ENCODE measurements at regions not wholly inside any gene's neighbourhood (a gene's known extent, or its start where the extent isn't known, plus 50 kb on each side); places are given as distances from the start of the nearest gene placed in this dataset.

- DNase-seq, result no peak
Measured at GRCh38 chr16:5379954-5380353, 282.4 kb upstream of the EEF2KMT start.

- no peak for DNase-seq
Measured at GRCh38 chr16:5378531-5378930, 280.9 kb upstream of the EEF2KMT start.

DNA sequence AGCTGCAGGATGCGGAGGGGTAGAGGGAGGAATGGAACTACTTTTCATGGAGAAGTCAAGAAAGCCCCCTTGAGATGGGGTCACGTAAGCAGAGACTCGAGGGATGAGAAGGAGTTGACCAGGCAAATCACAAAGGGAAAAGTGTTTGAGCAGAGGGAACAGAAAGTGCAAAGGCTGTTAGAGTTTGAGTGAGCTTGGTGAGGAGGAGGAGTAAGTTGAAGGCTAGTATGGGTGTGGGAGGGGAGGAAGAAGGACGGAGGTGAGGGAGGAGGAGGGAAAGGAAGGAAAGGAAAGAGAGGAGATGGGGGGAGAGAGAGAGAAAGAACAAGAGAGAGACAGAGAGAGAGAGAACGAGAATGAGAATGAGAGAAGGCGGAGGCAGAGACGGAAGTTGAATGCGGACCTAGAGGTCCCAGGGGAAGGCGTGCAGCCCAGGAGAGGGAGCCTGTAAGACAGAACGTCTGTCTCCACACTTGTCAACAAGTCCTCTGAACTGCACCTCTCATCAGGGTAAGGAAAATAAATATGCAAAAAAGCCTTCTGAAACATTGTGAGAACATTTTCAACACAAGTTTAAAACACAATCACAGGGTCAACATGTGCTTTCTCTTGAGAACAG lies 279.8 kb upstream of the EEF2KMT start:
- DNase-seq, result no peak

DNA sequence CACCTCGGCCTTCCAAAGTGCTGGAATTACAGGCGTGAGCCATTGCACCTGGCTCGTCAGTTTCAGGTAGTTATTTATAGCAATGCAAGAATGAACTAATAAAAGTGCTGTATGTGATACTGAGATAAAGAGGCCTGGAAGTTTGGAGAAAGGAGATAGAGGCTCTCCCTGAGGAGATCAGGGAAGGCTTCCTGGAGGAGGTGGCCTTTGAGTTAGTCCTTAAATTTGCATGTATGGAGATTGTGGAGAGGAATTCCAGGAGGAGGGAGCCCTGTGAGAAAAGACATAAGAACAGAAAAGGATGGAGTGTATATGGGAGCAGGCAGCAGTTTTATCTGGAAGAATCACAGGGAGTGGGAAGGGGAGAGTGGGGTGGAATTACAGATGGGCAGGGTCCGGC lies 276.6 kb upstream of the EEF2KMT start:
- no peak for DNase-seq

GRCh38 chr16:5367951-5368350 lies 270.4 kb upstream of the EEF2KMT start:
- DNase-seq, result no peak

- DNase-seq, result no peak
Measured at GRCh38 chr16:5366126-5366525, 268.5 kb upstream of the EEF2KMT start.

DNA sequence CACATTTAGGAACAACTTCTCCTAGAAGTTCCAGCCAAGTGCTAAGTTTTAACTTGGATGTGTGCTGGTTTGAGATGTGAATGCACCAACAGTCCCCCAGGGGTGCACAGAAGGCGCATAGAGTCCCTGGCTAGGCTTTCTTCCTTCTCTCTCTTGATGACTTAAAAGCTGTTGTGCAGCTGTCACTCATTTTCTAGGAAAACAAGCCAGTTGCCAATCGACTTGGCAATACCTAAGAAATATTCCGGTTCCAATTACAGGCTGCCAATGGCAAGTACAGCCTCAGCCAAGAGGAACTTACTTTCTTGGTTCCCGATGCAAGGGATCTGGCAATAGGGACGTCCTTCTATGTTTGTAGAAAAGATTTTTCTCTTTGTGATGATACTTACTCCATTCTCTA lies 266.6 kb upstream of the EEF2KMT start:
- no peak for DNase-seq

GRCh38 chr16:5361322-5361721 lies 263.7 kb upstream of the EEF2KMT start:
- no peak for DNase-seq

DNA sequence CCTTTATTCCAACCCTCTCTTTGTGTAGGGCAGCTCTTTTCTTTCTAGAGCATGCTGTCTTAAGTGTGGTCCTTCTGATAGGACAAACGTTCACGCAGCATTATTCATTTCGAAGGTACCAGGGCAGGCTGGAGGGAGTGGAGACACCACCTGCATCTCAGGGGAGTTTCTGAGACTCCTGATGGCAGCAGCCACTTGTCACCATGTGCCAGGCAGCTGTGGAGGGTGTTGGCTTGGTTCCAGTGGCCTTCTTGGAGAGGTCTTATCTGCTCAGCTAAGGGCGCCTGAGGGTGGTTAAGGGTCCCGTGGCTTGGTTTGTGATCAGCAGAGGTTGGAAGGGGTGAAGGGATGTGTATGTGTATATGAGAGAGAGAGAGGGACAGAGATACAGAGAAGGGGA lies 257.1 kb upstream of the EEF2KMT start:
- DNase-seq, result no peak

DNA sequence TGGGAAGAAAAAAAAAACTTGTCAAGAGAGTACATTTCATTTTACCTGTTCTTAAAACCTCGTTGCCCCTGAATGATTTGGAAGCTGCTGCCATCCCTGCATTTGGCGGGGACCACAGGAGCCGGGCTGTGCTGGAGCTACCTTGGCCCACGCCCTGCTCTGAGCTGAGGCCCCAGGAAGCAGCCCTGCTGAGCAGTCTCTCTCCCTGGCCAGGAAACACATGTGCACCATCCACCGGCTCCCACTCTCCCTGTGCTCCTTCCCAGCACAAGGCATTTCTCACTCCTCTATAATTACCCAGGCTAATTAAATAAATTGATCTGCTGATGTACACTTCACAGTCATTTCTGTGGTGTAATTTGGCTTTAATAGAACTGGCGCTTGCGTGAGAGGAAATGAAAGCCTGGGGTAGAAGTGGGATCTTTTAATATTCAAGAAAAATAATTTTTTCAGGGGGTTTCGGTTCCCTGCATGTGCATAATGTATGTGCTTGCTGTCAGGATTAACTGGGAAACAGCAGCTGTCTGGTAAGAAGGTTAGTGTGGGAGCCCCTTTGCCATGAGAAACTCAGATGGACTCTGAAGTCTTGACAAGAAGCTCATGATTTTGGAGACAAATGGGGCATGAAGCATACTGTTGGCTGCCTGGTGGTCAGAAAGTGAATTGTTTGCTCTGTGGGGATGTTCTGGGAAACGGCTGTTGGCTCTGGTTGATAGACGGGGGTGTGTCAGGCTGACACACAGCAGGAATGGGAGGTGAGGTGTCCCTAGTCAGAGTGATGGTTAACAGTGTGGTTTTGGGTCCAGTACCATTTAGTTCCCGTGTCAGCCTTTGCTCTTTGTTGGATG lies 252.3 kb upstream of the EEF2KMT start:
- no peak for DNase-seq

DNA sequence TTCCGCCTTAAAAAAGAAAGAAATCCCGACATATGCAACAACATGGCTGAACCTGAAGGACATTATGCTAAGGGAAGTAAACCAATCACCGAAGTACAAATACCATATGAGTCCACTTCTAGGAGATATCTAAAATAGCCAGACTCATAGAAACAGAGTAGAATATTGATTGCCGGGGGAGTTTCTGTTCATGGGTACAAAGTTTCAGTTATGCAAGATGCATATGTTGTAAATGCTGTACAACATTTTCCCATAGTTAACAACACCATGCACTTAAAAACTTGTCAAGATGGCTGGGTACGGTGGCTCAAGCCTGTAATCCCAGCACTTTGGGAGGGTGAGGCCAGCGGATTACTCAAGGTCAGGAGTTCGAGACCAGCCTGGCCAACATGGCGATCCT lies 251.5 kb upstream of the EEF2KMT start:
- DNase-seq, result no peak

DNA sequence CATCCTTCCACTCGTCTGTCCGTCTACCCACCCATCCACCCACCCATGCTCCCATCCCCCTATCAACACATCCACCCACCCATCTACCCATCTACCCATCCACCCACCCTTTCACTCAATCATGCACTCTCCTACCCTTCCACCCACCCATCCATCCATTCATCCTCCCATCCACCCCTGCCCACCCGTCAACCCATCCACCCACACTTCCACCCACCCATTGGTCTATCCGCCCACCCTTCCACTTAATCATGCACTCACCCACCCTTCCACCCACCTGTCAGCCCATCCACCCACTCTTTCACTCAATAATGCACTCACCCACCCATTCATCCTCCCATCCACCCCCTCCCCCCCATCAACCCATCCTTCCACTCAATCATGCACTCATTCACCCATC lies 250.0 kb upstream of the EEF2KMT start:
- no peak for DNase-seq

DNA sequence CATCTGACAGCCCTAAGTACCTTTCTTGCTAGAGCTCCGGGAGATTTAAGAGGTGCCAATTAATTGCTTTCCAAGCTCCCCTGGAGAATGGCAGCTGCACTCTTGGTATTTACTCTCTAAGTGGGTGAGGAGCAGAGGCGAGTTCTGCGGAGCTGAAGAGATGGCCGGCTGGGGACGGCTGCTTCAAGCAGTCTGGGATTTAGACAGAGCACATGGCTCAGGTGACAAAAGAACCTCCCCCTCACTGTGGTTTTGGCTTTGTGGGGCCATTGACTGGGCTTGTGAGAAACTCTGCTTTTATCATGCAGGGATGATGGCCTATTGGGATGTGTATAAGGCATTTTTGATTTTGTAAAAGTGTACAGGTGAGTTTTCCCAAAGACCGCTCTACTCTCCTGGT lies 239.3 kb upstream of the EEF2KMT start:
- DNase-seq, result no peak

DNA sequence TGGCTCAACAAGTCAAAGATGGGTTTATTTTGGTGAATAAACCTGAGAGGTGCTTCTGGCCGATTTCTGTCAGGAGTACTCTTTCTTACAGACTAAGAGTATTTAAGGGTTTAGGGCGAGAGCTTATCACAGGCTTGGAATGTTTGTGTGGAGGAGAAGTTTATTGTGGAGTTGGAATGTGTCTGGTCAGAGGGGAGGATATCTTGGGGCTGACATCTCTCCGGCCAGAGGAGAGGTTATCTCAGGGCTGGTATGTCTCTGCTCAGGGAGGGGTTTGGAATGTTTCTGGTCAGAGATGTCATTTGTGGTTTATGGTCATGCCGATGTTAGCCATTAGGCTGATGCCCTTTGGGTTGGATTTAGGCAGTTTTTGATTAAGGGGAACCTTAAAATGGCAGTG lies 236.4 kb upstream of the EEF2KMT start:
- no peak for DNase-seq

DNA sequence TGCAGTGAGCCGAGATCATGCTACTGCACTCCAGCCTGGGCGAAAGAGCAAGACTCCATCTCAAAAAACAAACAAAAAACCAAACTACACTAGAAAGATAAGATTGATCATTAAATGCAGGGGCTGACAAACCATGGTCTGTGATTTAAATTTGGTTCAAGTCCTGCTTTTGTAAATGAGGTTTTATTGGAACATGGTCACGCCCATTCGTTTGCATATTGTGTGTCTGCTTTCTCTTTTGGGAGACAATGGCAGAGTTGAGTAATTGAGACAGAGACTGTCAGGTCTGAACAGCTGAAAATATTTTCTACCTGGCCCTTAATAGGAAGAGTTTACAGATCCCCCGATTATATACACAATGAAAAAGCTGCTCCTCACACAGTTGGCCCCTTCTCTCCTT lies 235.5 kb upstream of the EEF2KMT start:
- no peak for DNase-seq

- no peak for DNase-seq
Measured at GRCh38 chr16:5330058-5330457, 232.5 kb upstream of the EEF2KMT start.

GRCh38 chr16:5328546-5328945 lies 231.0 kb upstream of the EEF2KMT start:
- no peak for DNase-seq

DNA sequence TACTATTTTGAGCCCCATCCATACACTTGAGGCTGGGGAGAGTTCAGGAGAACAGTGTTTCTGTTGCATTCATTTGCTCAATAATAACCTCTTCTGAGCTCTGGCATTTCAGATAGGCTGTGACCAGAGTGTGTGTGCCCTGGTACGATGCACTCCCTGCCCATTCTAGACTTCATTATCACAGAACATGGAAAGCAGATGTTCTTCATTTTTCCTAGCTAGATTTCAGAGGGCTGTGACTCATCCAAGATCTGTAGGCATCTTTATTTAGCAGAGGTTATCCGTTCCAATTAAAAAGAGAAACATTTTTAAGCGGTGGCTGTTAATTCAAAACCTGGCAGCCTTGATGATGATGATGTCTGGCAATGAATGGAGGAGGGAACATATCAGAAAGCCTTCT lies 228.8 kb upstream of the EEF2KMT start:
- no peak for DNase-seq

DNA sequence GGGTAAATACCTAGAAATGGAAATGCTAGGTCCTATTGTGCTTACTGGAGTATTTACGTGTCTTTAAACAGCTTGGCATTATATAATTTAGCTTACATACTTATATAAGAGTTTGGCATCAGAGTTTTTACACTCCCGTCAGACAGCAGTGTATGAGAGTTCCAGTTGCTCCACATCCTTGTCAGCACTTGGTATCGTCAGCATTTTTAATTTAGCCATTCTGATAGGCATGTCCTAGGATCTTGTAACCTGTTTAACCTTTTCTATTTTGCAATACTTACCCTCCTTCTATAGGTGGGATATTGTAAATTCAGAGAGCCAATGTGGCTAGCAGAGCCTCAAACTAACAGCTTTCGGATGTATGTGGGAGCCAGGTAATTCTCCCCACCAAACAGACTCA lies 228.3 kb upstream of the EEF2KMT start:
- DNase-seq, result no peak

DNA sequence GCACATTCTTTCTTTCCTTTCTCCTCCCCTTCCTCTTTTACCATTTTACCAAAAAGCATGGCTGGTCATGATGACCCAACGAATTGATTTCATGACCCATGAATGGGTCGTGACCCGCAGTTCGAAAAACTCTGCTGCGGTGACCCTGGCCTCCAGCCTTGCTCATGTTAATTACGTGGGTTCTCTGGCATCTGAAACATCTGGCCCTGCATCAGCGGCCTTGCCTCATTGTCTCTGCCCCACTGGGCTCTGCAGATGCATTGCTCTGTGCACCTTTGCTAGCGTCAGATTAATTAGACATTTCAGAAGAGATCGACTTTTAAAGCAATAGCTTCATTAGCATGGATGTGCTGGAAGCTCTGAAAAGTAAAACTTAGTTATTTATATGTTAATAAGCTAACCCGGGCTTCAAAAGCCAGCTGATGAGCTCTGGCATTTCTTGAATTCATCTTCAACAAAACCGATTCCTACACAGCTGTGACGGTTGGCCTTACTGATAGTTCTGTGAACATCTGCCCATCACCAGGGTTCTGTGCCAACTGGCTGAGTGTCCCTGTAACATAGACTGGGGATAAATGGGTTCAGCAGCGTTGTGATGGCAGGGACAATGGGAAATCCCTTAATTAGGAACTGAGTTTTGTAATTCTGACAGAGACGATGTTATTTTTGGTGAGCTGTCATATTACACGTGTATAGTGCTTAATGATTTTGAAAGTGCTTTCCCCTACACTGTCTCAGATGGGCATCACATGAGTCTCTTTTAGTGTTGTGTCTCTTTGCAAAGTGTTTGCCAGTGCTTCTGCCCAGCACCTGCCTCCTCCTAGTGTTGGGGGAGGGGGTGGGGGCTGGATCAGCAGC lies 225.9 kb upstream of the EEF2KMT start:
- DNase-seq, result no peak

DNA sequence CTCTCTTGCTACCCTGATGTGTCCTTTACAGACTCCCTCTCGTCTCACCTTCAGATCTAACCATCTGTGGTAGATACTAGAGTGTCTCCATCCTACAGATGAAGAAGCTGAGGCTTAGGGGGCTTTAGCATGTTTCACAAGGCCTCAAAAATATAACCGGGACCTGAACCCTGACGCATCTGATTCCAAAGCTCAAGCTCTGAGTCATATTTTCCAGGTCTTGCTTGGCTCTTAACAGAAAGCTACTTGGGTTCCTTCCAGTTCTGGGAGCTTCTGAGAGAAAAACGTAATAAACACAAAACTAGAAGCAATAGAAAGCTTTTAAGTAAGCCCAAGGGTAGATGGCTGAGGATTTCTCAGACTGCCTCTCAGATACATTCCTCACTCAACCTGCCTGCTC lies 224.3 kb upstream of the EEF2KMT start:
- no peak for DNase-seq

DNA sequence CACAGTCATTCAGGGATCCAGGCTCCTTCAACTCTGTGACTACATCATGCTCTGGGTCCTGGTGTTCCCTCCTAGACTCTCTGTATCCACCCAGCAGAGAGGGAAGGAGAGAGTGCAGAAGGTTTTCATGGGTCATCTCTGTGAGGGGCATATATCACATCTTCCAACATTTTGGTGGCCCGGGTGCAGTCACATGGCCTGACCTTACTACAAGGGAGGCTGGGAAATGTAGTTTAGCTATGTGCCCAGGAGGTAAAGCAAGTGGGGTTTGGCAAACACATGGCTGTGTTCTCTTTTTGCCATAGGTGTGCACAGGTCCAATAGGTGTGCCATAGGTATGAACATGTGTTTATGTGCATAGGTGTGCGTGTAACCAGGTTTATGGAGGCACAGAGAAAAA lies 222.2 kb upstream of the EEF2KMT start:
- DNase-seq, result no peak

GRCh38 chr16:5315914-5316313 lies 218.3 kb upstream of the EEF2KMT start:
- no peak for DNase-seq

DNA sequence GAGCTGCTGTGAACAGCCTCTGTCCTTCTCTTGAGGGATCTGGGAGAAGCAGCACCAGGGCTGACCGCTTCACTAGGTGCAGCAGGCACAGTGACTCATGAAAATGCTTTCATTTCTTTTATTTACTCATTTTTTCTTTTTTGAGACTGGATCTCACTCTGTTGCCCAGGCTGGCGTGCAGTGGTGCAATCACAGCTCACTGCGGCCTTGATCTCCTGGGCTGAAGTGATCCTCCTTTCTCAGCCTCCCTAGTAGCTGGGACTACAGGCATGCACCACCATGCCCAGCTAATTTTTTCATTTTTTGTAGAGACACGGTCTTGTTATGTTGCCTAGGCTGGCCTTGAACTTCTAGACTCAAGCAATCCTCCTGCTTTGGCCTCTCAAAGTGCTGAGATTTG lies 216.8 kb upstream of the EEF2KMT start:
- DNase-seq, result no peak
